ENCODE measurements at regions not wholly inside any gene's neighbourhood (a gene's known extent, or its start where the extent isn't known, plus 50 kb on each side); places are given as distances from the start of the nearest gene placed in this dataset.

DNA sequence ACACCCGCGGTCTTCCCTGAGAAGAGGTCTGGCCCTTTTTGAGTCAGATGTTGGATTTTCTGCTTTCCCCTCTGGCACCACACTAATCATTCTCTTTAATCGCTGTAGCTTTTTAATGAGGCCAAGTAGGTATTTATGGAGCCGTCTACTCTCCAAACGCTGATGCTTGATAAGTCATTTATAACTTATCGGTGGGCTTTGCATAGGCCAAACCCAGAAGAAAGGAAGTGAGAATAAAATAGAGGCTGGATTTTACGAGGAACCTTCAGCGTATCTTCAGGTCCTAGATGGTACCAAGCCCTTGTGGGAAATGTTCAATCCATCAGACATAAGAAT lies 142.5 kb upstream of the CTAGE1 start:
- TF ChIP-seq POLR2AphosphoS5 (IDR thresholded peaks at IDR 0.05; ENCODE audit: low read depth, low read length) (no peak), SIN3A (IDR thresholded peaks at IDR 0.05; ENCODE audit: borderline replicate concordance, insufficient read depth, low read length) (no peak), FOXP2 (optimal IDR thresholded peaks at IDR 0.05; ENCODE audit: borderline replicate concordance, extremely low read depth, extremely low read length, insufficient read depth) (no peak), TAF1 (IDR thresholded peaks at IDR 0.05; ENCODE audit: borderline replicate concordance, insufficient read depth, low read length) (no peak)
- TF ChIP-seq, protein P1, sequence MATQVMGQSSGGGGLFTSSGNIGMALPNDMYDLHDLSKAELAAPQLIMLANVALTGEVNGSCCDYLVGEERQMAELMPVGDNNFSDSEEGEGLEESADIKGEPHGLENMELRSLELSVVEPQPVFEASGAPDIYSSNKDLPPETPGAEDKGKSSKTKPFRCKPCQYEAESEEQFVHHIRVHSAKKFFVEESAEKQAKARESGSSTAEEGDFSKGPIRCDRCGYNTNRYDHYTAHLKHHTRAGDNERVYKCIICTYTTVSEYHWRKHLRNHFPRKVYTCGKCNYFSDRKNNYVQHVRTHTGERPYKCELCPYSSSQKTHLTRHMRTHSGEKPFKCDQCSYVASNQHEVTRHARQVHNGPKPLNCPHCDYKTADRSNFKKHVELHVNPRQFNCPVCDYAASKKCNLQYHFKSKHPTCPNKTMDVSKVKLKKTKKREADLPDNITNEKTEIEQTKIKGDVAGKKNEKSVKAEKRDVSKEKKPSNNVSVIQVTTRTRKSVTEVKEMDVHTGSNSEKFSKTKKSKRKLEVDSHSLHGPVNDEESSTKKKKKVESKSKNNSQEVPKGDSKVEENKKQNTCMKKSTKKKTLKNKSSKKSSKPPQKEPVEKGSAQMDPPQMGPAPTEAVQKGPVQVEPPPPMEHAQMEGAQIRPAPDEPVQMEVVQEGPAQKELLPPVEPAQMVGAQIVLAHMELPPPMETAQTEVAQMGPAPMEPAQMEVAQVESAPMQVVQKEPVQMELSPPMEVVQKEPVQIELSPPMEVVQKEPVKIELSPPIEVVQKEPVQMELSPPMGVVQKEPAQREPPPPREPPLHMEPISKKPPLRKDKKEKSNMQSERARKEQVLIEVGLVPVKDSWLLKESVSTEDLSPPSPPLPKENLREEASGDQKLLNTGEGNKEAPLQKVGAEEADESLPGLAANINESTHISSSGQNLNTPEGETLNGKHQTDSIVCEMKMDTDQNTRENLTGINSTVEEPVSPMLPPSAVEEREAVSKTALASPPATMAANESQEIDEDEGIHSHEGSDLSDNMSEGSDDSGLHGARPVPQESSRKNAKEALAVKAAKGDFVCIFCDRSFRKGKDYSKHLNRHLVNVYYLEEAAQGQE (IDR thresholded peaks at IDR 0.05; ENCODE audit: insufficient read depth in 1 of 2, low read depth in 2 of 2, low read length in 2 of 2) = no peak

DNA sequence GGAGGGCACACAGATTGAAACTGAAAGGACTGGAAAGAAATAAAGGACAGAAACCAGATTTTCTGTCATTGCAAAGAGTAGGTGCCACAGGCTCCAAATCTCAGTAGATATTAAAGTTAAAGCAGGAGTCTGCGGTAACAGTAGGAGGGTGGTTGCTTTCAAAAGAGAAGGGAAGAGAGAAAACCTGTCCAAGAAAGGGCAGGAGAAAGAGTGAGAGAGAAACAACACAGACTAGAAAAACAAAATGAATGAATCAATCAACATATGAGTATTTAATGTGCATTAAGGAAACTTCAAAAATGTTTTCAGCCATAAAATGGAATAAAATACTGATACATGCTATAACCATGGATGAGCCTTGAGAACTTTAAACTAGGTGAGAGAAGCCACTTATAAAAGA lies 143.1 kb upstream of the CTAGE1 start:
- TF ChIP-seq SIN3A (IDR thresholded peaks at IDR 0.05; ENCODE audit: borderline replicate concordance, insufficient read depth, low read length) = no peak
- TF ChIP-seq, protein P1 (IDR thresholded peaks at IDR 0.05; ENCODE audit: insufficient read depth in 1 of 2, low read depth in 2 of 2, low read length in 2 of 2) = no peak
- TF ChIP-seq TAF1 (IDR thresholded peaks at IDR 0.05; ENCODE audit: borderline replicate concordance, insufficient read depth, low read length) = no peak
- no peak for TF ChIP-seq POLR2AphosphoS5 (IDR thresholded peaks at IDR 0.05; ENCODE audit: low read depth, low read length)
- no peak for TF ChIP-seq FOXP2 (optimal IDR thresholded peaks at IDR 0.05; ENCODE audit: borderline replicate concordance, extremely low read depth, extremely low read length, insufficient read depth)

DNA sequence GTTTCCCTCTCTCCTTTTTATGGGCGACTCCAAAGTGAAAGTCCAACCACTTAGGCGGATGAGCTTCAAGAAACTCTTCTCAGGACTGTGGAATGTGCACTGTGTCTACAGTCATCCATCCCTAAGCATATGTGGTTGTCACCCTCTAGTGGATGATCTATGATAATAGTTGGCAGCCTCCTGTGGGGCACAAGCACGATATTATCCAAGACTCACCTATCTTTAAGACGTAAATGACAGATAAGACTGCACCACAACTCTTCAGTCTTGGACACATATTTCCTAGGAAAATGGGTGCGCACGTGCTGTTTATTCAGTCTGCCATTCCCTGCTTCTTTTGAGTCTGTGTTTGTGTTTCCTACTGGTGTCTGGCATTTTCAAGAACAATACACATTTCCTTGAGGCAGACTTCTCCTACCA lies 145.5 kb upstream of the CTAGE1 start:
- TF ChIP-seq SIN3A (IDR thresholded peaks at IDR 0.05; ENCODE audit: borderline replicate concordance, insufficient read depth, low read length) (no peak), TAF1 (IDR thresholded peaks at IDR 0.05; ENCODE audit: borderline replicate concordance, insufficient read depth, low read length) (no peak), FOXP2 (optimal IDR thresholded peaks at IDR 0.05; ENCODE audit: borderline replicate concordance, extremely low read depth, extremely low read length, insufficient read depth) (no peak), POLR2AphosphoS5 (IDR thresholded peaks at IDR 0.05; ENCODE audit: low read depth, low read length) (no peak)
- TF ChIP-seq, protein P1 (IDR thresholded peaks at IDR 0.05; ENCODE audit: insufficient read depth in 1 of 2, low read depth in 2 of 2, low read length in 2 of 2) = no peak

DNA sequence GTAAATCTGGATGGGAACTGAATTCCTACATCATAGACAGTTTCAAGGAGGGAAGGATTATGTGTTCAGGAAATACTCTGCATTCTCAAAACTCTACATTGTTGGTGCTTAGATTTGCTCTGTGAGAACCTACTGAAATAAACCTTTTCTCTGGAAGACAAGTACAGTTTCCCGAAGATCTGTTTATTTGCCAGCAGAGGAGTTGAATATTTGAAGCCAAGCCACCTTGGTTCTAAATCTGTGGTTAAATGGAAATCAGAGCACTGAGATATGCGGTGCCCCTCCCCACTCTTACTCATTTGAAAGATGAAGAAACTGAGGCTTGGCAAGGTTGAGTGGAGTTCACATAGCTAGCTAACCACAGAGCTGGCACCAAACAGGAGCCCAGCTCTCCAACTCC lies 146.3 kb upstream of the CTAGE1 start:
- no peak for TF ChIP-seq SIN3A (IDR thresholded peaks at IDR 0.05; ENCODE audit: borderline replicate concordance, insufficient read depth, low read length)
- no peak for TF ChIP-seq TAF1 (IDR thresholded peaks at IDR 0.05; ENCODE audit: borderline replicate concordance, insufficient read depth, low read length)
- TF ChIP-seq POLR2AphosphoS5 (IDR thresholded peaks at IDR 0.05; ENCODE audit: low read depth, low read length) = no peak
- TF ChIP-seq, protein P1 (IDR thresholded peaks at IDR 0.05; ENCODE audit: insufficient read depth in 1 of 2, low read depth in 2 of 2, low read length in 2 of 2) = no peak
- TF ChIP-seq FOXP2 (optimal IDR thresholded peaks at IDR 0.05; ENCODE audit: borderline replicate concordance, extremely low read depth, extremely low read length, insufficient read depth) = no peak
